Skeletal muscle tissue (tissue), 3 donors: ENCODE measurements at regions not wholly inside any gene's neighbourhood (a gene's known extent, or its start where the extent isn't known, plus 50 kb on each side); places are given as distances from the start of the nearest gene placed in this dataset.
A peak's percentile ranks its signal among the peaks of the same experiment; 100 is the strongest.

ENCODE experiments used
- H3K27ac ChIP-seq: one replicate; pipeline ENCODE4 v1.7.0; 2013; ENCODE audit warnings: mild to moderate bottlenecking, low read depth, low read length, inconsistent platforms
- H3K27me3 ChIP-seq, 3 donors: one replicate each; pipeline ENCODE4 v1.7.0; 2013; ENCODE audit warnings: low read length in 3 of 3; ENCODE audit not compliant: control insufficient read depth in 3 of 3, insufficient read depth in 3 of 3
- H3K36me3 ChIP-seq, 3 donors: one replicate each; pipeline ENCODE4 v1.7.0; 2013; ENCODE audit warnings: low read length in 3 of 3; ENCODE audit not compliant: control insufficient read depth in 3 of 3, insufficient read depth in 3 of 3
- H3K4me1 ChIP-seq, 3 donors: one replicate each; pipeline ENCODE4 v1.7.0; 2013; ENCODE audit warnings: low read length in 3 of 3, mild to moderate bottlenecking in 3 of 3; ENCODE audit not compliant: control insufficient read depth in 3 of 3, insufficient read depth in 3 of 3
- H3K4me3 ChIP-seq, 3 donors: one replicate each; pipeline ENCODE4 v1.7.0; 2013; ENCODE audit warnings: low read length in 3 of 3
- H3K9ac ChIP-seq, 3 donors: one replicate each; pipeline ENCODE4 v1.7.0; 2013; ENCODE audit warnings: low read length in 3 of 3, mild to moderate bottlenecking in 3 of 3, moderate library complexity in 2 of 3, low read depth in 1 of 3
- H3K9me3 ChIP-seq, 3 donors: one replicate each; pipeline ENCODE4 v1.7.0; 2013; ENCODE audit warnings: low read length in 3 of 3; ENCODE audit not compliant: control insufficient read depth in 3 of 3
- donor health status: Osteomylitis.

DNA sequence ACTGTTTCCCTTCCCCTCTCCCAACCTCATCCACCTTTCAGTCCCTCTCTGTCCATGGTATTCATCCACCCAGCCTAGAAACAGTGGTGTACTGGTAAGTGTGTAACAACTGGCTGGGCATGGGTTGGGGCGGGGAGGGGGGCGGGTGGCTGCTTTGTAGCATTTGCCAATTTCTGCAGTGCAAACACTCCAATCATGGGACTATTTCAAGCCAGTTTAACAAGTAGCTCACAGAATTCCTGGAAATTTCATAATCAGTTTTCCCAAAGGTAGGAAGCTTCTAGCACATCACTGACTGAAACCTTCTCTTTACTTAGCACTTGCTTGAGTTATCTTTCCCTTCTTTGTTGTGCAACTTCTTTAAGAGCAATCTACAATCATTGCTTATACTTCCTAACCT is 100.8 kb upstream of the WASF3 start:
- no peak overlapping the region for H3K9ac ChIP-seq
- H3K4me3 ChIP-seq, result no peak overlapping the region
- H3K36me3 ChIP-seq, result no peaks in the 10 kb centered on the region
- peaks cover 2 to 12% (median 11%) of the 10 kb centered on the region in 3 donors for H3K27me3 ChIP-seq
- H3K27ac ChIP-seq, result no peak overlapping the region
- peaks cover 0 to 2% (median 0%) of the 10 kb centered on the region in 3 donors for H3K9me3 ChIP-seq
- peaks cover 0 to 8% (median 6%) of the 10 kb centered on the region in 3 donors for H3K4me1 ChIP-seq

DNA sequence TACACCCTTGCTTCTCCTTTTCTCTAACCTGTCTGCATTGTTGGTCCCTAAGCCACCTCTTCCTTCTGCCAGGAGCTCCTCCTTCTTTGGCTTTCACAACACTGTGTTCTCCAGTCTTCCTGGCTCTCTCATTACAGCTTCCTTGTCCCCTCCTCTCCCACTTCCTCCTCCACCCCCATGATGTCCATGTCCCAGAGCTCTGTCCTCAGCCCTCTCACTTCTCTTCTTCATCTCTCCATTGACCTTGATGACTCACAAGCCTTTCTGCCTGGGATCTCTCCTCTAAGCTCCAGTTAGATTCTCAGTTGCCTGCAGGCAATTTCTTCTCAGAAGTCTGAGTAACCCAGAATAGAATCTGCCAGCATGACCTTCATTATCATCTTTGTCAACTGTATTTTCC is 100.3 kb upstream of the WASF3 start:
- Histone ChIP-seq H3K9ac (no peak overlapping the region), H3K4me3 (no peak overlapping the region), H3K36me3 (no peaks in the 10 kb centered on the region), H3K27me3 (peaks cover 2 to 14% (median 12%) of the 10 kb centered on the region in 3 donors), H3K4me1 (peaks cover 0 to 8% (median 6%) of the 10 kb centered on the region in 3 donors), H3K9me3 (peaks cover 0 to under 1% (median 0%) of the 10 kb centered on the region in 3 donors), H3K27ac (no peak overlapping the region)

DNA sequence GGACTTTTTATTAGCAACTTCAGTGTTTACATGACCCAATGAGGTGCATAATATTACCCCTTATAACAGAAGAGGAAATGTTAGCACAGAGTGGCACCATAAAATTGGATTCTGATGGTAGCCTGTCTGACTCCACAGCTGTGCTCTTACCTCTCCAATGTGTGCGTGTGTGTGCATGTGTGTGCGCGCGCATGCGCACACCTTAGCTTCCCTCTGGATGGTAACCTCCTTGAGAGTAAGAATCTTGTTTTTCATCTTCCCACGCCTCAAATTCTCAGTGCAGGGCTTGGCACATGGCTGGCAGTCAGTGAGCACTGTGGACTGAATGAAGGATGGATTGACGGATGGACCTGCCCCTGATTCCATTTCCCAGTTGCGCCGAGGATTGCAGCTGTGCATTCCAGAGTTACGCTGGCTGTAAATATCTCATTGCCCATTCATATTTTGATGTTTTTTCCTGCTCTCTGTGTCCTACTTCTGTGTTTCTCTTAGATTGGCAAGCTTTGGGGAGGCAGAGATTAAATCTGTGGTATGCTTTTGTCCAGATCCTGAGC is 99.2 kb upstream of the WASF3 start:
- Histone ChIP-seq H3K4me1 (peaks cover 0 to 8% (median 6%) of the 10 kb centered on the region in 3 donors), H3K36me3 (no peaks in the 10 kb centered on the region), H3K9ac (no peak overlapping the region), H3K4me3 (no peak overlapping the region), H3K27me3 (peaks cover 2 to 16% (median 12%) of the 10 kb centered on the region in 3 donors), H3K27ac (no peak overlapping the region), H3K9me3 (no peaks in the 10 kb centered on the region)

DNA sequence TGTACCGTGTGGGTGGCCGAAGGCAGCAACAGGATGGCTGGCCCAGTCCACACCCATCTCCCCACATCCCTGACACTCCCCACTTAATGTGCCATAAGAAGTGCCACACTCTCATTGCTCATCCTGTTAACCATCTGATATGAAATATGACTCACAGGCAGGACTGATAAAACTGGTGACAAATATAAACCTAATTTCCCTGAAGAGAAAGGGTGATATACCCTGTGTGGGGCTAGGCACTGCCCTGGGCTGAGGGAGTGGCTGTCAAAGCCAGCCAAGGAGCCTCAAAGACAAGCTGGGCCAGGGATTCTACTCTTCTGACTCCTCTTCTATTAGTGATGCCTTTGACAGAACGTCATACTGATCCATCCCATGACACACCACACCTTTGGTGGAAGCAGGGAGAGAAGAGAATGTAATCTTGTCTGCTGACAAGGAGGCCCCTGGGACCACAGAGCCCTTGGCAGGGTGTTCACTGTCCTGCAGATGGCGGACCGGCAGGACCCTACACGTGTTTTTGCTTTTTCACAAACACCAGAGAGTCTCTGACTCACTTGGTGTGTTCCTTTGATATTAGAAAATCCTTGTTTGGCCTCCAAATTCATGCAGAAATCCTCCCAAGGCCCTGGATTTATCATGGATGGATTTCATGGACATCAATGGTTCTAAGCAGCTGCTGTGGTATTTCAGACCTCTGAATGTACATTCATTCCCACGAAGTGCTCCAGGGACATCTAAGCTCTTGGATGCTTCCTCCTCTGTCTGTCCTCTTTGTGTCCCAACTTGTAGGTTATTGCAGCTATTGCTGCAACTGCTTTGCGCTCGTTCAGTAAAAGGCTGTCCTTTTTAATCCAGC is 98.0 kb upstream of the WASF3 start:
- Histone ChIP-seq H3K4me1 (peaks cover 0 to 8% (median 6%) of the 10 kb centered on the region in 3 donors), H3K9ac (no peak overlapping the region), H3K27me3 (peaks cover 2 to 23% (median 17%) of the 10 kb centered on the region in 3 donors), H3K27ac (peak overlapping the region; percentile 48), H3K4me3 (no peak overlapping the region), H3K36me3 (no peaks in the 10 kb centered on the region), H3K9me3 (no peaks in the 10 kb centered on the region)

DNA sequence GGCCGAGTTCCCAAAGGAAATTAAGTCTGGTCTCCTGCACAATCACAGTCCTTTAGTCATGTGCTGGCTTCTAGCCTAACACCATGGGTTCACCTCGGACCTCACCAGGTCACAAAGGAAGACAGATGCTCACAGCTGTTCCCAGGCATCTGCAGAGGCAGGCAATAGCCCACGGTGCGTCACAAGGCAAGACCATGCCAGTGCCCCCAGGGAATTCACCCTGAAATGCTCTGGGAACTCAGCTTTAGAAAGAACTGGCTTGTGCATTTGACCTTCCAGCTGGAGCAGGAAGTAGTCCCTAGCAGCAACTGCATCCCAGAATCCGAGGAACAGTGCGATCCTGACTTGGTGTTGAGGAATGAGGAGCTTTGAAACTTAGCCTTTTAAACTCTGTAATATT is 96.8 kb upstream of the WASF3 start:
- H3K27ac ChIP-seq, result no peak overlapping the region
- H3K36me3 ChIP-seq, result no peaks in the 10 kb centered on the region
- no peak overlapping the region for H3K4me3 ChIP-seq
- H3K9ac ChIP-seq, result no peak overlapping the region
- peaks cover 2 to 32% (median 23%) of the 10 kb centered on the region in 3 donors for H3K27me3 ChIP-seq
- peaks cover 0 to 12% (median 6%) of the 10 kb centered on the region in 3 donors for H3K4me1 ChIP-seq
- no peaks in the 10 kb centered on the region for H3K9me3 ChIP-seq

DNA sequence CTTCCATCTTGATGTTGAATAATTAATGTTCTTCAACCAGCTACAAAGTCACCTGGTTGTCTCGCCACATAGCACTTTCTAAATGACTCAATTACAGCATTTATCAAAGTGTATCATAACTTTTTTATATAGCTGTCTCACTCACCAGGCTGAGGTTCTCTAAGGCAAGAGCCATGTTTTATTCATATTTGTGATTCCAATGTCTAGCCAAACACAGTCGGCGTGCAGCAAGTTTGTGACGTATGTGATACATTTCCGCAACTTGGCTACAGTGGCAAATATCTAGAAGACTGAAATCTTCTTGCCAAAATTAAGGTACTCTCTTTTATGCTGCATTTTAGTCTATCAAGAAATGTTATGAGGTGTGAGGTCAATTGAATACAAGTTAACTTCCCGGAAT is 94.2 kb upstream of the WASF3 start:
- H3K9ac ChIP-seq, result no peak overlapping the region
- no peaks in the 10 kb centered on the region for H3K36me3 ChIP-seq
- H3K9me3 ChIP-seq, result no peaks in the 10 kb centered on the region
- no peak overlapping the region for H3K27ac ChIP-seq
- H3K4me3 ChIP-seq, result no peak overlapping the region
- peaks cover 0 to 12% (median 4%) of the 10 kb centered on the region in 3 donors for H3K4me1 ChIP-seq
- peaks cover 2 to 33% (median 24%) of the 10 kb centered on the region in 3 donors for H3K27me3 ChIP-seq

DNA sequence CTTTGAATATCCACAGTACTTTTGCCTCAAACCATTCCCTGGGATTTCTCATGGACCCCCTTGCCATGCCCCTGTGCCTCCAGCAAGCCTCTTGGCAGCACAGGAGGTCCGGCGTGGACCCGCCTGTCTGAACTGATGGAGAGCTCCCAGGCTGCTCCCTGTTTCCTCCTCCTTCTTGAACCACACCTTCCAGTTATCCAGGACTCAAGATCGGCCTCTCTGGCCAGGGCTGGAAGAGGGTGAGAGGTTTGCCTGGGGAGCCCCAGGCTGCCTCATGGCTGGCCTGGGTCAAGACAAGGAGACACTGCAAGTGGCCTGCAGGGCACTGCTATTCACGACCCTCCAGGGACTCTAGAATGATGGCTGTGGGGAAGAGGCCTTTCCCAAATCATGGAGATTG is 93.6 kb upstream of the WASF3 start:
- peaks cover 0 to 11% (median 4%) of the 10 kb centered on the region in 3 donors for H3K4me1 ChIP-seq
- H3K27me3 ChIP-seq, result peaks cover 0 to 30% (median 21%) of the 10 kb centered on the region in 3 donors
- H3K9me3 ChIP-seq, result no peaks in the 10 kb centered on the region
- H3K27ac ChIP-seq, result no peak overlapping the region
- no peak overlapping the region for H3K9ac ChIP-seq
- no peak overlapping the region for H3K4me3 ChIP-seq
- H3K36me3 ChIP-seq, result no peaks in the 10 kb centered on the region

DNA sequence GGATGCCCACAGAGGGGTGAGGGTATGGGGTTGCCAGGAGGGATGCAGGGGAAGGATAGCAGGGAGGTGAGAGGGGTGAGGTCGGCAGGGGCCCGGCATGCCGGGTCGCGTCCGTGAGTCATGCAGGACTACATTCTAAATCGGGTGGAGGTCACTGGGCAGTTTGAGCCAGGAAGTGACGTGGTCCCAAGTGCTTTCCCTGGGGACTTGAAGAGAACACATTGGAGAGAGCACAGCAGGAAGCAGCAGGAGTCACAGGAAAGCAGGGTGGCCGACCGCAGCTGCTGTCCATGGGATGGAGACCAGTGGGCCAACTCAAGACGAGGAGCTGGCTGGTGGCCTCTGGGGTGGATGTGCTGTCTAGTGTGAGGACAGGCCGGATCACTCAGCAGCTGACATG is 92.0 kb upstream of the WASF3 start:
- no peaks in the 10 kb centered on the region for H3K9me3 ChIP-seq
- no peak overlapping the region for H3K9ac ChIP-seq
- H3K27me3 ChIP-seq, result peaks cover 0 to 23% (median 13%) of the 10 kb centered on the region in 3 donors
- no peak overlapping the region for H3K4me3 ChIP-seq
- no peaks in the 10 kb centered on the region for H3K36me3 ChIP-seq
- peaks cover 0 to 4% (median 0%) of the 10 kb centered on the region in 3 donors for H3K4me1 ChIP-seq
- no peak overlapping the region for H3K27ac ChIP-seq

DNA sequence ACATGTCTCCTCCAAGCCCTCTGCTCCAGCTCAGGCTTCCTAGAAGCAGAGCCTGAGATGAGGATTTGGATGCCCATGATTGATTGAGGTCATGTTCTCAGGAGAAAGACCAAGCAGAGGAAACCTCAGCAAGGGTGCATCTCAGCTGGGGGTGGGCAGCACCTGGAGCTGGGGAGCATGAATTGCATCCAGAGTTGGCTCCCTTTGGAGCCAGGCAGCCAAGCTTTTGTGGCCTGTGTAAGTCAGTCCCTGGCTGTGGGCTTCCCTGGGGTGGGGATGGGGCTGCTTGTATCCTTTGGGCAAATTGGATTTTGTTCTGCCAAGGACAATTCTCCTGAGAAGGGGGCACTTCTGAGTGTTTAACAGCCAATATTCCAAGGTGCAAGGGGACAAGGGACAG is 91.5 kb upstream of the WASF3 start:
- Histone ChIP-seq H3K4me3 (no peak overlapping the region), H3K4me1 (peaks cover 0 to 4% (median 0%) of the 10 kb centered on the region in 3 donors), H3K9me3 (no peaks in the 10 kb centered on the region), H3K36me3 (no peaks in the 10 kb centered on the region), H3K9ac (no peak overlapping the region), H3K27me3 (peaks cover 0 to 23% (median 13%) of the 10 kb centered on the region in 3 donors), H3K27ac (no peak overlapping the region)

DNA sequence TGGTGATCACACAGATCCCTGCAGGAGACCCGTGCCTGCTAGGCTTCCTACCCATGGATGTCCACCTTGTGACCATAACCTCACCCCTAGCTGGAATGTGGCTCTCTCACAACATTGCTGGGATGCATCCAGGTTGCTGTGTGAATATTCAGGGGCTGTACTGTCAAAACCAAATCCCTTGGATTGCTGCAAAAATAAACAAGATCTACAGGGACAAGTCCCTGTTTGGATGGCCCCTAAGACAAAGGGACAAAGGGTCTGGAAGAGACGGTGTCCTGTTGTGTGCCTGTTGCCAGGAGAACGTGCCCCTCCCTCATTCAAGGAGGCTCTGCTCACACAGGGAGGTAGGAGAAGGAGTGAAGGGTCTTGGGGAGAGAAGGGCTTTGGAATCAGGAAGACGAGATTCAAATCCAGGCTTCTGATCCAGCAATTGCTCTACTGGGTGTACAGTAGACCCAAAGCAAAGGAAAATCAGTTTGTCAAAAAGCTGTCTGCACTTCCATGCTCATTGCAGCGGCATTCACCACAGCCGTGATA is 89.2 kb upstream of the WASF3 start:
- Histone ChIP-seq H3K27ac (no peak overlapping the region), H3K9ac (no peak overlapping the region), H3K4me3 (no peak overlapping the region)

More for the DNA sequence above, 89.2 kb upstream of the WASF3 start:
- Histone ChIP-seq H3K27me3 (peaks cover 0 to 17% (median 13%) of the 10 kb centered on the region in 3 donors), H3K4me1 (peaks cover 0 to 4% (median 0%) of the 10 kb centered on the region in 3 donors), H3K36me3 (no peaks in the 10 kb centered on the region), H3K9me3 (no peaks in the 10 kb centered on the region)
